ENCODE measurements at regions not wholly inside any gene's neighbourhood (a gene's known extent, or its start where the extent isn't known, plus 50 kb on each side); places are given as distances from the start of the nearest gene placed in this dataset.
"Not testable (repeated sequence)": the region's sequence is repeated elsewhere in the genome, so short reads cannot be mapped to it uniquely, and the experiment has no call there.

GRCh38 chr13:39803156-39803555, 147.7 kb downstream of the COG6 start:
- no peak for DNase-seq (ENCODE audit: low read depth)

GRCh38 chr13:39803851-39804250, 148.4 kb downstream of the COG6 start:
- DNase-seq (ENCODE audit: low read depth): no peak

GRCh38 chr13:39804332-39805210, 149.1 kb downstream of the COG6 start:
- DNase-seq (ENCODE audit: low read depth): no peak

- DNase-seq (ENCODE audit: low read depth): no peak
These were observed 154.0 kb downstream of the COG6 start for GRCh38 chr13:39809466-39809865.

GRCh38 chr13:39810091-39810877, 154.8 kb downstream of the COG6 start:
- no peak for DNase-seq (ENCODE audit: low read depth)

- no peak for DNase-seq (ENCODE audit: low read depth)
These were observed 155.6 kb downstream of the COG6 start for GRCh38 chr13:39811051-39811450.

- no peak for DNase-seq (ENCODE audit: low read depth)
These were observed 156.2 kb downstream of the COG6 start for GRCh38 chr13:39811696-39812095.

- DNase-seq (ENCODE audit: low read depth): no peak
These were observed 160.1 kb downstream of the COG6 start for GRCh38 chr13:39815345-39816111.

- DNase-seq (ENCODE audit: low read depth): no peak
These were observed 161.5 kb downstream of the COG6 start for GRCh38 chr13:39816936-39817335.

- DNase-seq (ENCODE audit: low read depth): no peak
These were observed 163.5 kb downstream of the COG6 start for GRCh38 chr13:39818953-39819352.

GRCh38 chr13:39820606-39821005, 165.1 kb downstream of the COG6 start:
- no peak for DNase-seq (ENCODE audit: low read depth)

- no peak for DNase-seq (ENCODE audit: low read depth)
These were observed 166.5 kb downstream of the COG6 start for GRCh38 chr13:39821977-39822376.

GRCh38 chr13:39822437-39822836, 167.0 kb downstream of the COG6 start:
- no peak for DNase-seq (ENCODE audit: low read depth)

GRCh38 chr13:39823063-39823713, 167.7 kb downstream of the COG6 start:
- no peak for DNase-seq (ENCODE audit: low read depth)

GRCh38 chr13:39825886-39826285, 170.4 kb downstream of the COG6 start:
- DNase-seq (ENCODE audit: low read depth): no peak

- no peak for DNase-seq (ENCODE audit: low read depth)
These were observed 179.8 kb downstream of the COG6 start for GRCh38 chr13:39835253-39835652.

- no peak for DNase-seq (ENCODE audit: low read depth)
These were observed 180.6 kb downstream of the COG6 start for GRCh38 chr13:39836038-39836437.

- DNase-seq (ENCODE audit: low read depth): not testable (repeated sequence)
These were observed 182.4 kb downstream of the COG6 start for GRCh38 chr13:39837866-39838265.

- DNase-seq (ENCODE audit: low read depth): no peak
These were observed 184.7 kb downstream of the COG6 start for GRCh38 chr13:39840201-39840600.

- DNase-seq (ENCODE audit: low read depth): no peak
These were observed 191.9 kb downstream of the COG6 start for GRCh38 chr13:39847336-39847735.

- DNase-seq (ENCODE audit: low read depth): no peak
These were observed 199.8 kb downstream of the COG6 start for GRCh38 chr13:39855236-39855635.

- no peak for DNase-seq (ENCODE audit: low read depth)
These were observed 201.3 kb downstream of the COG6 start for GRCh38 chr13:39856714-39857113.

Data from HS-27A (cell line).